ENCODE measurements at regions not wholly inside any gene's neighbourhood (a gene's known extent, or its start where the extent isn't known, plus 50 kb on each side); places are given as distances from the start of the nearest gene placed in this dataset.

DNA sequence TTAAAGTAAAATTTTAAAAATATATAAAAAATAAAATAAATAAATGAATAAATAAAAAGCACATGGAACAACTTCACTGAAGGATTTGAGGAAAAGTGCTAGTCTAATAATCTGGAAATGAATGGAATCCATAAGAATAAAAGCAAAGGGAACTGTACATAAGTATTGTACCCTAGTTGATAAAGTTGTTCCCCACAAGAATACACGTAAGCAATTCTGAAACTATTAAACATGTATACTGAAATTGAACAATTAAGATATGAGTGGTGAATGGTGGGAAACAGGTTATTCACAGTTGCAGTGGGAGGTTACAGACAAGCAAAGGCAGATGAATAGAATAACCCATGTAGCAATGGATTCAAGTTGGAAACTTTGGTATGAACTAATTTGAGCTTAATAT lies 853.2 kb upstream of the SOX9 start:
- BruUV-seq (replicated peaks) = no TSS peak
- CTCF ChIA-PET = no interaction called here
- peaks cover 15% of the 10 kb centered on the region for H3K9me3 Mint-ChIP-seq (ENCODE audit: low read depth, unreplicated experiment)

DNA sequence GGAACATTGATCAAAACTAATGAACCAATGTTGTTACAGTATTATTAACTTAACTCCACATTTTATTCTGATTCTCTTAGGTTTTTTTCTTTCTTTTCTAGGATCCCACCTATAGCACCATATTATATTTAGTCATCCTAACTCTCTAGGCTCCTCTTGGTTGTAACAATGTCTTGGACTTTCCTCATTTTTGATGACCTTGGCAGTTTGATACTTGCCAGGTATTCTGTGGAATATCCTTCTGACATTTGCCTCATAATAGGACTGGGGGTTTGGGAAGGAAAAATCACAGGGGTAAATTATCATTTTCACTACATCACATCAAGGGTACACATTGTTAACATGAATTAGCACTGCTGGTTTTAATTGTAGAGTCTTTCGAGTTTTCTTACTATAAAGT lies 851.6 kb upstream of the SOX9 start:
- BruUV-seq (replicated peaks) = no TSS peak
- Mint-ChIP-seq H3K4me3 (ENCODE audit: low read depth, unreplicated experiment) (no peak overlapping the region), H3K27me3 (ENCODE audit: unreplicated experiment) (no peaks in the 10 kb centered on the region), H3K27ac (ENCODE audit: unreplicated experiment) (no peak overlapping the region), H3K9me3 (ENCODE audit: low read depth, unreplicated experiment) (peaks cover 12% of the 10 kb centered on the region), H3K36me3 (ENCODE audit: insufficient read depth, unreplicated experiment) (no peaks in the 10 kb centered on the region), H3K4me1 (ENCODE audit: low read depth, unreplicated experiment) (peaks cover under 1% of the 10 kb centered on the region)
- TF ChIP-seq, protein P1, sequence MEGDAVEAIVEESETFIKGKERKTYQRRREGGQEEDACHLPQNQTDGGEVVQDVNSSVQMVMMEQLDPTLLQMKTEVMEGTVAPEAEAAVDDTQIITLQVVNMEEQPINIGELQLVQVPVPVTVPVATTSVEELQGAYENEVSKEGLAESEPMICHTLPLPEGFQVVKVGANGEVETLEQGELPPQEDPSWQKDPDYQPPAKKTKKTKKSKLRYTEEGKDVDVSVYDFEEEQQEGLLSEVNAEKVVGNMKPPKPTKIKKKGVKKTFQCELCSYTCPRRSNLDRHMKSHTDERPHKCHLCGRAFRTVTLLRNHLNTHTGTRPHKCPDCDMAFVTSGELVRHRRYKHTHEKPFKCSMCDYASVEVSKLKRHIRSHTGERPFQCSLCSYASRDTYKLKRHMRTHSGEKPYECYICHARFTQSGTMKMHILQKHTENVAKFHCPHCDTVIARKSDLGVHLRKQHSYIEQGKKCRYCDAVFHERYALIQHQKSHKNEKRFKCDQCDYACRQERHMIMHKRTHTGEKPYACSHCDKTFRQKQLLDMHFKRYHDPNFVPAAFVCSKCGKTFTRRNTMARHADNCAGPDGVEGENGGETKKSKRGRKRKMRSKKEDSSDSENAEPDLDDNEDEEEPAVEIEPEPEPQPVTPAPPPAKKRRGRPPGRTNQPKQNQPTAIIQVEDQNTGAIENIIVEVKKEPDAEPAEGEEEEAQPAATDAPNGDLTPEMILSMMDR (IDR thresholded peaks at IDR 0.05; ENCODE audit: unreplicated experiment) = no peak
- CTCF ChIA-PET = no interaction called here
- intact Hi-C loops (cut with micrococcal nuclease; ENCODE audit: unreplicated experiment) = no loop called here
- no peak for DNase-seq

More for the DNA sequence above, 853.2 kb upstream of the SOX9 start:
- Mint-ChIP-seq H3K27ac (ENCODE audit: unreplicated experiment) (no peak overlapping the region), H3K36me3 (ENCODE audit: insufficient read depth, unreplicated experiment) (no peaks in the 10 kb centered on the region), H3K4me1 (ENCODE audit: low read depth, unreplicated experiment) (no peaks in the 10 kb centered on the region), H3K4me3 (ENCODE audit: low read depth, unreplicated experiment) (no peak overlapping the region), H3K27me3 (ENCODE audit: unreplicated experiment) (no peaks in the 10 kb centered on the region)
- no peak for DNase-seq
- TF ChIP-seq, protein P1 (IDR thresholded peaks at IDR 0.05; ENCODE audit: unreplicated experiment) = no peak
- intact Hi-C loops (cut with micrococcal nuclease; ENCODE audit: unreplicated experiment) = no loop called here

DNA sequence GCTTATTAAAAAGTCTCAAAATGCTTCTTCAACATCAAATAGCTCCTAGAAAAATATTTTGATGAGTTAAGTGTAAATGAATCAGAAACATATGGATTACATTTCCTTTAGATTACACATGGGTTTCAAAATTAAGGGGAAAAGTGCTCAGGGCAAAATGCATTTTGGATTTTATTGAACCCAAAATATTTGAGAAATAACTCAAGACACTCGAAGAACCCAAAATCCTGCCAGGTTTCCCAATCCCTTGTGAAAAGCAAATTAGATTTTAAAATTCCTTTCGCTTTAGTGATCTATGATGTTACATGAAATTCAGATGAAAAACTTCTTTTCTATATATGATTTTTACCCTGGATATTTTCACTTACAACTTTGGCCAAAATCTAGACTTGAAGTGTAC lies 847.4 kb upstream of the SOX9 start:
- CTCF ChIA-PET = no interaction called here
- Mint-ChIP-seq H3K4me1 (ENCODE audit: low read depth, unreplicated experiment) (peaks cover 24% of the 10 kb centered on the region), H3K27me3 (ENCODE audit: unreplicated experiment) (no peaks in the 10 kb centered on the region), H3K27ac (ENCODE audit: unreplicated experiment) (no peak overlapping the region), H3K4me3 (ENCODE audit: low read depth, unreplicated experiment) (no peak overlapping the region), H3K36me3 (ENCODE audit: insufficient read depth, unreplicated experiment) (no peaks in the 10 kb centered on the region), H3K9me3 (ENCODE audit: low read depth, unreplicated experiment) (peaks cover 2% of the 10 kb centered on the region)
- no peak for DNase-seq
- TF ChIP-seq, protein P1 (IDR thresholded peaks at IDR 0.05; ENCODE audit: unreplicated experiment) = no peak
- BruUV-seq (replicated peaks) = no TSS peak
- intact Hi-C loops (cut with micrococcal nuclease; ENCODE audit: unreplicated experiment) = no loop called here

DNA sequence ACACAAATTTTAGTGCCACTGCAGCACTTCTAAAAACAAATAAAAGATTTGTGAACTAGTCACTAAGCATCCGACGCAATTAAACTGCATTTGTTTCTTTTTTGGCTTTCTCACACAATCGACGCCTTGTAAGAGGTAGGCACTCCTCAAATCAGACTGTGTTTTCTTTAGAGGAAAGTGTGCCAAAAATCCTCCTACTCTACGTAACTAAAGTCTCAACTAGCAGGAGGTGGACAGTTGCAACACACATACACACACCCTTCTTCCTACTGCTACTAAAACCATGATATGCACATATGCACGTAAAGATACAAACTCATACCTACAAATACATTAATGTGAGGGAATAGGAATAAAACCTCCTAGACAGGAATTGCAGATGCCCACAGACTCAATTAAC lies 844.7 kb upstream of the SOX9 start:
- H3K4me3 Mint-ChIP-seq (ENCODE audit: low read depth, unreplicated experiment) = peak overlapping the region; percentile 23
- DNase-seq = peak; percentile 6
- TF ChIP-seq, protein P1 (IDR thresholded peaks at IDR 0.05; ENCODE audit: unreplicated experiment) = no peak

More for the DNA sequence above, 844.7 kb upstream of the SOX9 start:
- H3K36me3 Mint-ChIP-seq (ENCODE audit: insufficient read depth, unreplicated experiment) = no peaks in the 10 kb centered on the region
- BruUV-seq (replicated peaks) = no TSS peak
- no peaks in the 10 kb centered on the region for H3K27me3 Mint-ChIP-seq (ENCODE audit: unreplicated experiment)
- H3K27ac Mint-ChIP-seq (ENCODE audit: unreplicated experiment) = peak overlapping the region; percentile 3
- CTCF ChIA-PET = no interaction called here
- H3K4me1 Mint-ChIP-seq (ENCODE audit: low read depth, unreplicated experiment) = peaks cover 24% of the 10 kb centered on the region
- no peaks in the 10 kb centered on the region for H3K9me3 Mint-ChIP-seq (ENCODE audit: low read depth, unreplicated experiment)
- intact Hi-C loops (cut with micrococcal nuclease; ENCODE audit: unreplicated experiment) = no loop called here
